CD14-positive monocyte (primary cell): ENCODE measurements at regions not wholly inside any gene's neighbourhood (a gene's known extent, or its start where the extent isn't known, plus 50 kb on each side); places are given as distances from the start of the nearest gene placed in this dataset.

ENCODE experiments used
- DNase-seq, 3 donors: peaks; one replicate each; pipeline ENCODE4 v3.0.0-alpha.2; 2011 to 2022
- H2AFZ ChIP-seq: 2 replicates; pipeline ENCODE4 v1.6.0; 2012; ENCODE audit warnings: mild to moderate bottlenecking, low read depth, low read length, inconsistent platforms; ENCODE audit not compliant: insufficient read depth, poor library complexity, severe bottlenecking
- H3K27ac ChIP-seq, 2 donors: 1 replicate in 1 of 2; 2 replicates in 1 of 2; pipeline ENCODE4 v1.5.1; 2012 to 2013; ENCODE audit warnings: low read length in 2 of 2, control low read depth in 1 of 2, inconsistent platforms in 1 of 2, low read depth in 1 of 2, mild to moderate bottlenecking in 1 of 2
- H3K27me3 ChIP-seq, 2 donors: one replicate each; pipeline versions ENCODE4 v1.6.0 to v1.6.1; 2011 to 2013; ENCODE audit warnings: low read length in 2 of 2; ENCODE audit not compliant: control insufficient read depth in 2 of 2, insufficient read depth in 2 of 2
- H3K36me3 ChIP-seq, 2 donors: replicated peaks in 1 of 2; 1 replicate in 1 of 2; 2 replicates in 1 of 2; pipeline versions ENCODE4 v1.5.1 to v1.6.1; 2012 to 2013; ENCODE audit warnings: low read length in 2 of 2, control low read depth in 1 of 2, inconsistent platforms in 1 of 2, mild to moderate bottlenecking in 1 of 2; ENCODE audit not compliant: insufficient read depth in 2 of 2, control insufficient read depth in 1 of 2
- H3K4me1 ChIP-seq, 2 donors: 1 replicate in 1 of 2; 2 replicates in 1 of 2; pipeline versions ENCODE4 v1.5.1 to v1.6.1; 2012 to 2013; ENCODE audit warnings: low read length in 2 of 2, control low read depth in 1 of 2, inconsistent platforms in 1 of 2, mild to moderate bottlenecking in 1 of 2, moderate library complexity in 1 of 2; ENCODE audit not compliant: insufficient read depth in 2 of 2, control insufficient read depth in 1 of 2
- H3K4me2 ChIP-seq: replicated peaks from 2 replicates; pipeline ENCODE3; 2012; ENCODE audit warnings: low read length, moderate library complexity, mild to moderate bottlenecking; ENCODE audit not compliant: poor library complexity, severe bottlenecking; ENCODE audit errors: extremely low read depth
- H3K4me3 ChIP-seq, 3 experiments: fragments of 200-600 bp in 1 of 3; sonication (generic) in 1 of 3; replicated peaks in 1 of 3; 1 replicate in 2 of 3; 2 replicates in 1 of 3; pipeline ENCODE4 v1.5.1; 2011 to 2013; ENCODE audit warnings: low read length in 3 of 3, mild to moderate bottlenecking in 3 of 3, control low read depth in 2 of 3, low read depth in 2 of 3, inconsistent platforms in 1 of 3, moderate library complexity in 1 of 3
- H3K79me2 ChIP-seq: 2 replicates; pipeline ENCODE4 v1.6.0; 2012; ENCODE audit warnings: mild to moderate bottlenecking, control low read depth, inconsistent platforms, low read length, moderate library complexity; ENCODE audit not compliant: insufficient read depth
- H3K9ac ChIP-seq: 2 replicates; pipeline ENCODE4 v1.6.0; 2017; ENCODE audit warnings: low read length, mild to moderate bottlenecking; ENCODE audit not compliant: insufficient read depth, poor library complexity, severe bottlenecking
- H3K9me3 ChIP-seq, 2 donors: replicated peaks in 1 of 2; 1 replicate in 1 of 2; 2 replicates in 1 of 2; pipeline versions ENCODE4 v1.5.1 to v1.6.1; 2012 to 2013; ENCODE audit warnings: low read length in 2 of 2, control low read depth in 1 of 2; ENCODE audit not compliant: control insufficient read depth in 1 of 2, insufficient read depth in 1 of 2
- H4K20me1 ChIP-seq: 2 replicates; pipeline ENCODE4 v1.6.0; 2012; ENCODE audit warnings: mild to moderate bottlenecking, low read length, control low read depth, moderate library complexity; ENCODE audit not compliant: insufficient read depth
- H3K27ac Mint-ChIP-seq, 7 donors: one replicate each; pipeline ENCODE4 v1.8.0; 2020; ENCODE audit warnings: mild to moderate bottlenecking in 7 of 7, mixed read lengths in 7 of 7, moderate library complexity in 6 of 7, inconsistent platforms in 2 of 7
- H3K27me3 Mint-ChIP-seq, 3 donors: one replicate each; pipeline ENCODE4 v1.8.0; 2021 to 2022; ENCODE audit warnings: low read depth in 3 of 3, mild to moderate bottlenecking in 3 of 3, mixed read lengths in 3 of 3, moderate library complexity in 3 of 3, inconsistent platforms in 1 of 3
- H3K36me3 Mint-ChIP-seq, 2 donors: one replicate each; pipeline ENCODE4 v1.8.0; 2020; ENCODE audit warnings: mixed read lengths in 2 of 2, inconsistent platforms in 1 of 2, mild to moderate bottlenecking in 1 of 2
- H3K4me1 Mint-ChIP-seq: one replicate; pipeline ENCODE4 v1.8.0; 2020; ENCODE audit warnings: mild to moderate bottlenecking, mixed read lengths
- H3K4me3 Mint-ChIP-seq, 2 donors: one replicate each; pipeline ENCODE4 v1.8.0; 2020; ENCODE audit warnings: mild to moderate bottlenecking in 2 of 2, mixed read lengths in 2 of 2, moderate library complexity in 1 of 2
- H3K9me3 Mint-ChIP-seq, 7 donors: one replicate each; pipeline ENCODE4 v1.8.0; 2020 to 2022; ENCODE audit warnings: mixed read lengths in 7 of 7, mild to moderate bottlenecking in 6 of 7, moderate library complexity in 6 of 7, inconsistent platforms in 2 of 7
- CTCF ChIP-seq: fragments of 200-600 bp; IDR thresholded peaks from one replicate; pipeline ENCODE4 v1.8.0; 2022; ENCODE audit warnings: antibody characterized with exemption, mild to moderate bottlenecking
- WGBS: methylation state at CpG from one replicate; pipeline ENCODE4 v1.1.5; 2013; ENCODE audit warnings: missing lambda C conversion rate; ENCODE audit not compliant: insufficient coverage; 5-methylcytosine and 5-hydroxymethylcytosine counted together
- intact Hi-C, 2 donors: fragments of 100-400 bp; cut with micrococcal nuclease; formaldehyde crosslinking; loops; one replicate each; pipeline versions ENCODE4 v1.15.0 to v1.15.1; 2023

DNA sequence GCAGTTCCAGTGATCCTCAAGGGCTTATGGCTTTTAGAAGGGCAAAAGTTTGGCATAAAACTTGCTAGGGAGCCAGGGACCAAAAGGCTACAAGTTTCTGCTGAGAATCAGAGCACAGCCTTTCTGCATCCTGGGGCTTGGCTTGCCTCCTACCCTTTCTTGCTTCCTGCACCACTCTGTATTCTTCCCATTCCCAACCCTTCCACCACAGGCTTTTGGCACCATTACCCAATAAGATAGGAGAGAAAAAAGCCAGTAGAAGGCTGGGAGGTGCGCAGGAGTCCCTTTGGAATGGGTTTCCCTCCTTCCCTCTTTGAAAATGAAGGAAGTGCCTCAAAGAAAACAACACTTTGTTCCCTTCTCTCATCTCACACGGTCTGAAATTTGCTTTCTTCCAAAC, 268.6 kb downstream of the PDCD6IP start:
- Histone ChIP-seq H3K36me3 (no peaks in the 10 kb centered on the region), H4K20me1 (no peaks in the 10 kb centered on the region), H3K4me3 (no peak overlapping the region), H3K4me1 (no peaks in the 10 kb centered on the region), H3K9ac (no peak overlapping the region), H3K27ac (no peak overlapping the region), H3K4me2 (no peak overlapping the region), H3K9me3 (no peaks in the 10 kb centered on the region), H3K79me2 (no peaks in the 10 kb centered on the region), H2AFZ (no peak overlapping the region), H3K27me3 (no peaks in the 10 kb centered on the region)
- Mint-ChIP-seq H3K4me3 (no peak overlapping the region), H3K36me3 (no peaks in the 10 kb centered on the region), H3K27ac (no peak overlapping the region), H3K27me3 (peaks cover 0 to 2% (median 0%) of the 10 kb centered on the region in 3 donors), H3K4me1 (no peaks in the 10 kb centered on the region), H3K9me3 (peaks cover 0 to 7% (median 3%) of the 10 kb centered on the region in 7 donors)
- TF ChIP-seq CTCF: no peak
- intact Hi-C loops: no loop called here
- no peak for DNase-seq
- no CpG with 5 or more reads among the region's 2 CpGs for WGBS

DNA sequence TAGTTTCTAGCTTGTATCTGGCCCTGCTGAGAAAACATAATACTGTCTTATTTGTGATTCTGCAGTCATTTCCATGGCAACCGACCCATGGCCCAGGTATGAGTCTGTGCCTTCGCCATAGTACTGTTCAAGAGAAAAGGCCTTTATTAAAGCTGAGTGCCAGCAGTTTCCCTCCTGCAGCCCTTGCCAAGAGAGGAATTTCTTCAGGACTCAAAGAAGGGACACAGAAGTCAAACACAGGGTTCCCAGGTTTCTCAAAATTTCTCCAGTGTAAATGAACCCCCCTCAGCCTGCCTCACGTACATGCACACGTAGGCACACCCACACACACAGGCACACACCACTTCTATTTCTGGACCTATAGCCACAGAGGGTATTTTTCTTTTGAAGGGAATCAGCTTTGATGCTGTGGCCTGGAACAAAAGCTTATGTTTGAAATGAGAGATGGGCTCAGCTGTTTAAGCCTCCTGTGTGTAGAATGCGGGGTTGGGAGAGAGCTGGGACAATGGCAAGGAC, 269.2 kb downstream of the PDCD6IP start:
- Mint-ChIP-seq H3K4me1 (no peaks in the 10 kb centered on the region), H3K4me3 (no peak overlapping the region), H3K27me3 (peaks cover 0 to 2% (median 0%) of the 10 kb centered on the region in 3 donors), H3K36me3 (no peaks in the 10 kb centered on the region), H3K9me3 (peaks cover 0 to 7% (median 2%) of the 10 kb centered on the region in 7 donors), H3K27ac (no peak overlapping the region)
- H3K36me3 ChIP-seq: no peaks in the 10 kb centered on the region
- no peak for TF ChIP-seq CTCF
- H3K79me2 ChIP-seq: no peaks in the 10 kb centered on the region
- intact Hi-C loops: no loop called here
- no peak overlapping the region for H3K9ac ChIP-seq
- WGBS: 88% methylated on average over 2 of the region's 5 CpGs
- H3K27me3 ChIP-seq: no peaks in the 10 kb centered on the region
- no peak overlapping the region for H2AFZ ChIP-seq
- no peak overlapping the region for H3K27ac ChIP-seq
- H3K4me1 ChIP-seq: no peaks in the 10 kb centered on the region
- no peaks in the 10 kb centered on the region for H3K9me3 ChIP-seq
- H3K4me3 ChIP-seq: no peak overlapping the region
- H3K4me2 ChIP-seq: no peak overlapping the region
- DNase-seq: no peak
- no peaks in the 10 kb centered on the region for H4K20me1 ChIP-seq
